IMR-90 (cell line): ENCODE measurements at regions not wholly inside any gene's neighbourhood (a gene's known extent, or its start where the extent isn't known, plus 50 kb on each side); places are given as distances from the start of the nearest gene placed in this dataset.

Source experiments
- ATAC-seq: fragments of 200-7000 bp; cut with Tn5 transposase; 2 replicates; pipeline ENCODE4 v1.9.1; 2020; ENCODE audit warnings: low read depth, mild to moderate bottlenecking, moderate library complexity
- BruUV-seq: library from RNA; stranded (reverse); fragments of 400-500 nt; replicated peaks from 2 replicates; lab custom pipeline; 2021; lab: Mats Ljungman, UMichigan
- CTCF ChIA-PET: fragments of 300-600 bp; formaldehyde crosslinking; extraction: SDS; loops from one replicate; lab custom pipeline; 2021; ENCODE audit warnings: antibody characterized with exemption; lab: Yijun Ruan, JAX
- POLR2A ChIA-PET: fragments of 300-600 bp; sonication (Branson Sonifier 250); formaldehyde crosslinking; loops from one replicate; lab custom pipeline; 2022; ENCODE audit warnings: antibody characterized with exemption; ENCODE audit not compliant: unreplicated experiment; lab: Charles Lee
- DNase-seq: peaks from one replicate; pipeline ENCODE4 v3.0.0; 2013
- H2AFZ ChIP-seq: replicated peaks from 2 replicates; pipeline ENCODE3; 2013; ENCODE audit warnings: low read length, mild to moderate bottlenecking; ENCODE audit not compliant: poor library complexity
- H2AK5ac ChIP-seq: 2 replicates; pipeline ENCODE4 v1.6.1; 2013; ENCODE audit warnings: low read depth, low read length, inconsistent platforms
- H2AK9ac ChIP-seq: replicated peaks from 2 replicates; pipeline ENCODE3; 2013; ENCODE audit warnings: mild to moderate bottlenecking, low read depth, low read length, moderate library complexity; ENCODE audit not compliant: poor library complexity
- H2BK120ac ChIP-seq: 2 replicates; pipeline ENCODE4 v1.6.1; 2013; ENCODE audit warnings: low read depth, low read length, inconsistent platforms
- H2BK15ac ChIP-seq: 3 replicates; pipeline ENCODE4 v1.6.1; 2013; ENCODE audit warnings: low read depth, low read length, inconsistent platforms
- H2BK20ac ChIP-seq: 2 replicates; pipeline ENCODE4 v1.6.1; 2013; ENCODE audit warnings: low read depth, mild to moderate bottlenecking, inconsistent platforms, low read length, moderate library complexity
- H2BK5ac ChIP-seq: 2 replicates; pipeline ENCODE4 v1.6.1; 2013; ENCODE audit warnings: mild to moderate bottlenecking, low read depth, low read length, inconsistent platforms; ENCODE audit not compliant: poor library complexity, severe bottlenecking
- H3K14ac ChIP-seq: replicated peaks from 2 replicates; pipeline ENCODE4 v1.6.1; 2013; ENCODE audit warnings: low read depth, low read length, inconsistent platforms
- H3K18ac ChIP-seq: 2 replicates; pipeline ENCODE4 v1.6.1; 2013; ENCODE audit warnings: low read depth, low read length, control low read depth
- H3K23ac ChIP-seq: 2 replicates; pipeline ENCODE4 v1.6.1; 2013; ENCODE audit warnings: low read depth, low read length, inconsistent platforms
- H3K27ac ChIP-seq: 2 replicates; pipeline ENCODE4 v1.5.1; 2013; ENCODE audit warnings: mild to moderate bottlenecking, control low read depth, low read length; ENCODE audit not compliant: insufficient read depth
- H3K27me3 ChIP-seq: 2 replicates; pipeline ENCODE4 v1.6.1; 2013; ENCODE audit warnings: low read length; ENCODE audit not compliant: control insufficient read depth, insufficient read depth
- H3K36me3 ChIP-seq: 2 replicates; pipeline ENCODE4 v1.6.1; 2013; ENCODE audit warnings: low read length, mixed read lengths; ENCODE audit not compliant: control insufficient read depth, insufficient read depth
- H3K4ac ChIP-seq: 2 replicates; pipeline ENCODE4 v1.6.1; 2013; ENCODE audit warnings: low read depth, low read length, inconsistent platforms
- H3K4me1 ChIP-seq: 2 replicates; pipeline ENCODE4 v1.6.1; 2013; ENCODE audit warnings: low read length, mixed read lengths; ENCODE audit not compliant: control insufficient read depth, insufficient read depth
- H3K4me2 ChIP-seq: 2 replicates; pipeline ENCODE4 v1.6.1; 2013; ENCODE audit warnings: low read depth, mild to moderate bottlenecking, control low read depth, low read length, moderate library complexity
- H3K4me3 ChIP-seq: 2 replicates; pipeline ENCODE4 v1.5.1; 2013; ENCODE audit warnings: low read depth, mild to moderate bottlenecking, control low read depth, low read length, moderate library complexity; ENCODE audit not compliant: insufficient read depth
- H3K56ac ChIP-seq: 2 replicates; pipeline ENCODE4 v1.6.1; 2013; ENCODE audit warnings: low read length, inconsistent platforms; ENCODE audit not compliant: insufficient read depth; ENCODE audit errors: extremely low read depth
- H3K79me1 ChIP-seq, 2 experiments: 2 replicates each; pipeline ENCODE4 v1.6.1; 2013; ENCODE audit warnings: low read length in 2 of 2, inconsistent platforms in 1 of 2, low read depth in 1 of 2
- H3K9ac ChIP-seq: 2 replicates; pipeline ENCODE4 v1.6.1; 2013; ENCODE audit warnings: low read depth, low read length, control low read depth
- H3K9me1 ChIP-seq: 2 replicates; pipeline ENCODE4 v1.6.1; 2013; ENCODE audit warnings: low read length, inconsistent platforms; ENCODE audit not compliant: insufficient read depth
- H3K9me3 ChIP-seq: 2 replicates; pipeline ENCODE4 v1.6.1; 2013; ENCODE audit warnings: low read length; ENCODE audit not compliant: control insufficient read depth, insufficient read depth
- H4K20me1 ChIP-seq: 2 replicates; pipeline ENCODE4 v1.6.1; 2013; ENCODE audit warnings: low read length, inconsistent platforms; ENCODE audit not compliant: insufficient read depth
- H4K5ac ChIP-seq: 2 replicates; pipeline ENCODE4 v1.6.1; 2013; ENCODE audit warnings: mild to moderate bottlenecking, low read depth, low read length, control low read depth
- H4K8ac ChIP-seq, 2 experiments: 2 replicates each; pipeline ENCODE4 v1.6.1; 2013; ENCODE audit warnings: low read depth in 2 of 2, low read length in 2 of 2, control low read depth in 1 of 2, inconsistent platforms in 1 of 2
- H4K91ac ChIP-seq: 2 replicates; pipeline ENCODE4 v1.6.1; 2013; ENCODE audit warnings: low read depth, low read length, inconsistent platforms; ENCODE audit not compliant: insufficient read depth
- BHLHE40 ChIP-seq: fragments of 150-350 bp; IDR thresholded peaks from 2 replicates; pipeline ENCODE4 v1.6.1; 2016; ENCODE audit warnings: mild to moderate bottlenecking, low read depth, low read length
- CEBPB ChIP-seq: IDR thresholded peaks from 2 replicates; pipeline ENCODE4 v1.6.1; 2012; ENCODE audit warnings: low read depth, low read length, improper control_type of control experiment
- MXI1 ChIP-seq: IDR thresholded peaks from 2 replicates; pipeline ENCODE4 v1.6.1; 2012; ENCODE audit warnings: low read depth, mild to moderate bottlenecking, low read length, moderate library complexity, borderline replicate concordance
- RFX5 ChIP-seq: IDR thresholded peaks from 2 replicates; pipeline ENCODE4 v1.8.0; 2012; ENCODE audit warnings: low read depth, mild to moderate bottlenecking, low read length, moderate library complexity
- USF2 ChIP-seq: fragments of 150-350 bp; IDR thresholded peaks from 2 replicates; pipeline ENCODE4 v1.6.1; 2017; ENCODE audit warnings: mild to moderate bottlenecking, antibody characterized with exemption, low read length, low read depth
- WGBS, 2 experiments: methylation state at CpG; one replicate each; pipeline versions ENCODE4 v1.1.5 to v1.1.7; 2013; ENCODE audit warnings: missing lambda C conversion rate in 2 of 2; ENCODE audit not compliant: insufficient read length in 1 of 2; ENCODE audit errors: extremely low coverage in 2 of 2; 5-methylcytosine and 5-hydroxymethylcytosine counted together
- dilution Hi-C: fragments of 300-500 bp; cut with HindIII; formaldehyde crosslinking; loops from one replicate; pipeline ENCODE4 v1.14.3; 2018; ENCODE audit warnings: low sequenced_read_pairs; ENCODE audit not compliant: unreplicated experiment
- in situ Hi-C: fragments of 300-500 bp; cut with MboI; formaldehyde crosslinking; loops from 3 replicates; pipeline ENCODE4 v1.14.3; 2019; ENCODE audit warnings: low sequenced_read_pairs, inconsistent platforms, mixed read lengths
- intact Hi-C: fragments of 100-400 bp; cut with micrococcal nuclease; formaldehyde crosslinking; loops from 2 replicates; pipeline ENCODE4 v1.10.0; 2022

- Histone ChIP-seq H3K4me2 (no peak overlapping the region), H2AK5ac (no peak overlapping the region), H3K36me3 (no peaks in the 10 kb centered on the region), H3K4me1 (no peaks in the 10 kb centered on the region), H3K4me3 (no peak overlapping the region), H3K27ac (no peak overlapping the region), H4K8ac (no peak overlapping the region), H3K9me1 (no peaks in the 10 kb centered on the region), H3K56ac (no peak overlapping the region), H3K18ac (no peak overlapping the region), H3K23ac (no peak overlapping the region), H4K5ac (no peak overlapping the region), H3K14ac (no peak overlapping the region), H3K27me3 (no peaks in the 10 kb centered on the region), H3K9me3 (peaks cover 8% of the 10 kb centered on the region), H2AK9ac (no peak overlapping the region), H2AFZ (no peak overlapping the region), H3K9ac (no peak overlapping the region), H2BK15ac (no peak overlapping the region), H4K91ac (no peak overlapping the region), H2BK5ac (no peak overlapping the region), H2BK20ac (no peak overlapping the region), H3K4ac (no peak overlapping the region), H2BK120ac (no peak overlapping the region), H3K79me1 (no peaks in the 10 kb centered on the region), H4K20me1 (no peaks in the 10 kb centered on the region)
- CTCF ChIA-PET = interaction anchor here (0.7 kb wide), 1 partner anchor 577 kb away, joined by 3 read pairs; no protein-coding TSS in a partner anchor
- TF ChIP-seq RFX5 = no peak
- no peak for TF ChIP-seq BHLHE40
- no peak for TF ChIP-seq MXI1
- no peak for TF ChIP-seq CEBPB
- TF ChIP-seq USF2 = no peak
- no TSS peak for BruUV-seq
- POLR2A ChIA-PET = no interaction called here
- ATAC-seq (no peak), DNase-seq (no peak)
- dilution Hi-C loops = no loop called here
- WGBS, 2 experiments = no CpG with 5 or more reads among the region's 2 CpGs
- intact Hi-C loops = no loop called here
- in situ Hi-C loops = no loop called here
Measured at GRCh38 chr10:83585686-83586085, 553.6 kb upstream of the GHITM start.
